ENCODE measurements at regions not wholly inside any gene's neighbourhood (a gene's known extent, or its start where the extent isn't known, plus 50 kb on each side); places are given as distances from the start of the nearest gene placed in this dataset.

DNA sequence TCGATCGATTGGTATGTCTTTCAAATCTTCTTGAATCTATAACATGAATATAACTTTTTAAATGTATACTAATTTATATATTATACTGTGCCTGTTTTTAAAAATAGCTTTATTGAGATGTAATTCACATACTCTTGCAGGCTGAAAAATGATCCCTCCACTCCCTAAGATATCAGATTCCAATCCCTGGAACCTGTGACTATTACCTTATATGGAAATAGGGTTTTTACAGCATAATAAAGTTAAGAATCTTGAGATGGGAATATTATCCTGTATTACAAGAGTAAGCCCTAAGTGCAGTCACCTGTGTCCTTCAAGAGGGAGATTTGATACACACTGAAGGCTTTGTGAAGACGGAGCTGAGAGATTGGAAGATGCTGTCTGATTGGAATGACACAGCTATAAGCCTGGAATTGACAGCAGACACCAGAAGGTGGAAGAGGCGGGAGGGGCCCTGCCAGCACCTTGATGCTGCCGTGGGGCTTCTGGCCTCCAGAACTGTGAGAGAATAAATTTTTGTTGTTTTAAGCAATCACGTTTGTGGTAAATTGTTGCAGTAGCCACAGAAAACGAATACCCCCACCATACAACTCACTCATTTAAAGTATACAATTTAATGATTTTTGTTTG, 161.3 kb downstream of the RMI1 start:
- TF ChIP-seq, protein P1, sequence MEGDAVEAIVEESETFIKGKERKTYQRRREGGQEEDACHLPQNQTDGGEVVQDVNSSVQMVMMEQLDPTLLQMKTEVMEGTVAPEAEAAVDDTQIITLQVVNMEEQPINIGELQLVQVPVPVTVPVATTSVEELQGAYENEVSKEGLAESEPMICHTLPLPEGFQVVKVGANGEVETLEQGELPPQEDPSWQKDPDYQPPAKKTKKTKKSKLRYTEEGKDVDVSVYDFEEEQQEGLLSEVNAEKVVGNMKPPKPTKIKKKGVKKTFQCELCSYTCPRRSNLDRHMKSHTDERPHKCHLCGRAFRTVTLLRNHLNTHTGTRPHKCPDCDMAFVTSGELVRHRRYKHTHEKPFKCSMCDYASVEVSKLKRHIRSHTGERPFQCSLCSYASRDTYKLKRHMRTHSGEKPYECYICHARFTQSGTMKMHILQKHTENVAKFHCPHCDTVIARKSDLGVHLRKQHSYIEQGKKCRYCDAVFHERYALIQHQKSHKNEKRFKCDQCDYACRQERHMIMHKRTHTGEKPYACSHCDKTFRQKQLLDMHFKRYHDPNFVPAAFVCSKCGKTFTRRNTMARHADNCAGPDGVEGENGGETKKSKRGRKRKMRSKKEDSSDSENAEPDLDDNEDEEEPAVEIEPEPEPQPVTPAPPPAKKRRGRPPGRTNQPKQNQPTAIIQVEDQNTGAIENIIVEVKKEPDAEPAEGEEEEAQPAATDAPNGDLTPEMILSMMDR (conservative IDR thresholded peaks at IDR 0.05; ENCODE audit: low read depth, low read length), result no peak
- TF ChIP-seq EZH2phosphoT487 (IDR thresholded peaks at IDR 0.05; ENCODE audit: borderline replicate concordance, low read length), result no peak
